GM21576 (cell line): ENCODE measurements at regions not wholly inside any gene's neighbourhood (a gene's known extent, or its start where the extent isn't known, plus 50 kb on each side); places are given as distances from the start of the nearest gene placed in this dataset.

Experiments
- ATAC-seq: cut with Tn5 transposase; IDR thresholded peaks from one replicate; pipeline ENCODE4 v1.9.1; 2021; ENCODE audit warnings: mild to moderate bottlenecking, moderate library complexity; ENCODE audit not compliant: unreplicated experiment

- no peak for ATAC-seq
Measured at GRCh38 chr10:130804281-130804680, 507.2 kb downstream of the TCERG1L start.

- ATAC-seq, result no peak
Measured at GRCh38 chr10:130804778-130805634, 506.5 kb downstream of the TCERG1L start.

- ATAC-seq, result no peak
Measured at GRCh38 chr10:130805635-130806030, 505.9 kb downstream of the TCERG1L start.

GRCh38 chr10:130806426-130806825 lies 505.1 kb downstream of the TCERG1L start:
- no peak for ATAC-seq

- ATAC-seq, result no peak
Measured at GRCh38 chr10:130807096-130807495, 504.4 kb downstream of the TCERG1L start.

GRCh38 chr10:130807721-130808120 lies 503.8 kb downstream of the TCERG1L start:
- ATAC-seq, result no peak

- ATAC-seq, result no peak
Measured at GRCh38 chr10:130808243-130808642, 503.3 kb downstream of the TCERG1L start.

GRCh38 chr10:130808686-130809085 lies 502.8 kb downstream of the TCERG1L start:
- no peak for ATAC-seq

- ATAC-seq, result no peak
Measured at GRCh38 chr10:130809181-130809580, 502.3 kb downstream of the TCERG1L start.

GRCh38 chr10:130809761-130810515 lies 501.6 kb downstream of the TCERG1L start:
- ATAC-seq, result no peak

- ATAC-seq, result no peak
Measured at GRCh38 chr10:130810856-130811255, 500.7 kb downstream of the TCERG1L start.

- no peak for ATAC-seq
Measured at GRCh38 chr10:130812381-130813148, 499.0 kb downstream of the TCERG1L start.

- ATAC-seq, result no peak
Measured at GRCh38 chr10:130814610-130815009, 496.9 kb downstream of the TCERG1L start.

- no peak for ATAC-seq
Measured at GRCh38 chr10:130816116-130816901, 495.2 kb downstream of the TCERG1L start.

- ATAC-seq, result no peak
Measured at GRCh38 chr10:130817046-130817624, 494.4 kb downstream of the TCERG1L start.

- no peak for ATAC-seq
Measured at GRCh38 chr10:130817674-130818073, 493.8 kb downstream of the TCERG1L start.

- ATAC-seq, result no peak
Measured at GRCh38 chr10:130820880-130821482, 490.5 kb downstream of the TCERG1L start.

GRCh38 chr10:130824230-130825014 lies 487.1 kb downstream of the TCERG1L start:
- ATAC-seq, result no peak

GRCh38 chr10:130833596-130833995 lies 477.9 kb downstream of the TCERG1L start:
- no peak for ATAC-seq
